Common myeloid progenitor, CD34-positive (primary cell): ENCODE measurements at regions not wholly inside any gene's neighbourhood (a gene's known extent, or its start where the extent isn't known, plus 50 kb on each side); places are given as distances from the start of the nearest gene placed in this dataset.

Source experiments
- CTCF ChIA-PET: fragments of 350-600 bp; sonication (Branson Sonifier 250); formaldehyde crosslinking; loops from one replicate; lab custom pipeline; 2021; ENCODE audit warnings: antibody characterized with exemption; lab: Charles Lee
- POLR2A ChIA-PET: fragments of 350-600 bp; sonication (Branson Sonifier 250); formaldehyde crosslinking; loops from one replicate; lab custom pipeline; 2021; ENCODE audit warnings: antibody characterized with exemption; lab: Charles Lee
- DNase-seq, 3 donors: peaks; one replicate each; pipeline versions ENCODE4 v3.0.0 to v3.0.0-alpha.2; 2013
- H3K27ac ChIP-seq, 2 experiments: 1 replicate in 1 of 2; 2 replicates in 1 of 2; pipeline ENCODE4 v1.7.0; 2013; ENCODE audit warnings: inconsistent platforms in 2 of 2, low read length in 2 of 2, mild to moderate bottlenecking in 2 of 2, low read depth in 1 of 2, moderate library complexity in 1 of 2; ENCODE audit not compliant: severe bottlenecking in 2 of 2, insufficient read depth in 1 of 2, poor library complexity in 1 of 2
- H3K27me3 ChIP-seq, 5 experiments: replicated peaks in 2 of 5; 1 replicate in 3 of 5; 2 replicates in 2 of 5; pipeline versions ENCODE4 v1.6.1 to v1.7.0; 2013; ENCODE audit warnings: low read length in 4 of 5, mild to moderate bottlenecking in 2 of 5, moderate library complexity in 2 of 5, inconsistent platforms in 1 of 5; ENCODE audit not compliant: insufficient read depth in 5 of 5, control insufficient read depth in 4 of 5
- H3K36me3 ChIP-seq, 4 experiments: 1 replicate in 2 of 4; 2 replicates in 2 of 4; pipeline versions ENCODE4 v1.6.1 to v1.7.0; 2013; ENCODE audit warnings: low read length in 3 of 4, control low read depth in 1 of 4, mild to moderate bottlenecking in 1 of 4; ENCODE audit not compliant: control insufficient read depth in 4 of 4, insufficient read depth in 4 of 4
- H3K4me1 ChIP-seq, 4 experiments: 1 replicate in 3 of 4; 2 replicates in 1 of 4; pipeline versions ENCODE4 v1.6.1 to v1.7.1; 2013; ENCODE audit warnings: low read length in 3 of 4, mild to moderate bottlenecking in 3 of 4, control low read depth in 1 of 4, inconsistent platforms in 1 of 4, moderate library complexity in 1 of 4; ENCODE audit not compliant: control insufficient read depth in 4 of 4, insufficient read depth in 4 of 4; ENCODE audit errors: control extremely low read depth in 1 of 4
- H3K4me3 ChIP-seq, 7 experiments: 1 replicate in 4 of 7; 2 replicates in 3 of 7; pipeline versions ENCODE4 v1.5.1 to v1.7.0; 2013; ENCODE audit warnings: mild to moderate bottlenecking in 7 of 7, low read length in 6 of 7, moderate library complexity in 6 of 7, inconsistent platforms in 2 of 7, low read depth in 2 of 7, control low read depth in 1 of 7; ENCODE audit not compliant: insufficient read depth in 4 of 7, control insufficient read depth in 1 of 7; ENCODE audit errors: extremely low read depth in 1 of 7
- H3K9me3 ChIP-seq, 5 experiments: 1 replicate in 4 of 5; 2 replicates in 1 of 5; pipeline versions ENCODE4 v1.6.1 to v1.7.1; 2013; ENCODE audit warnings: low read length in 4 of 5, mild to moderate bottlenecking in 2 of 5, inconsistent platforms in 1 of 5, low read depth in 1 of 5, moderate library complexity in 1 of 5; ENCODE audit not compliant: control insufficient read depth in 4 of 5, insufficient read depth in 2 of 5; ENCODE audit errors: control extremely low read depth in 1 of 5
- WGBS: methylation state at CpG from one replicate; pipeline ENCODE4 v1.1.5; 2013; ENCODE audit not compliant: insufficient coverage; 5-methylcytosine and 5-hydroxymethylcytosine counted together

DNA sequence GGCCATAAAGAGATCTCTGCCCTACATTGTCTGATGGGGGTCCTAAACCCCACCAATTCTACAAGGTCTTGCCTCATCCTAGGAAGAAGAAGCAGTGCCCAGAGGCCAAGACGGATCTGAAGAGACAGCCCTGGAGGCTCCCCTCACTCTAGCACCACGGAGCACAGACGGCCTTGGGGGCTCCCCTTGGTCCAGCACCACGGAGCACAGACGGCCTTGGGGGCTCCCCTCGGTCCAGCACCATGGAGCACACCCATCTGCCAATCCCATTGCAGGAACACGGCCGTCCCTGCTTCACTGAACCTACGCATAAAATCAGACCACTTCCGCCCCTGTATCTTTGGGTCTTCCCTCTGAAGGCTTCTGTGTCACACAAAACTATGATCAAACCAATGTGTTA lies 215.1 kb upstream of the SALL3 start:
- Histone ChIP-seq H3K27ac (no peak overlapping the region), H3K36me3 (no peaks in the 10 kb centered on the region), H3K9me3 (peaks cover 0 to 6% (median 0%) of the 10 kb centered on the region in 5 experiments), H3K4me1 (no peaks in the 10 kb centered on the region), H3K4me3 (no peak overlapping the region), H3K27me3 (peaks cover 0 to 22% (median 6%) of the 10 kb centered on the region in 5 experiments)
- DNase-seq, result no peak
- POLR2A ChIA-PET, result no interaction called here
- CTCF ChIA-PET, result no interaction called here
- 92% methylated on average over 9 of the region's 10 CpGs for WGBS

- CTCF ChIA-PET, result no interaction called here
- WGBS, result 86% methylated on average over 9 of the region's 12 CpGs
- no peak for DNase-seq
- no peaks in the 10 kb centered on the region for H3K4me1 ChIP-seq
- peaks cover 0 to 6% (median 0%) of the 10 kb centered on the region in 5 experiments for H3K9me3 ChIP-seq
- no peaks in the 10 kb centered on the region for H3K36me3 ChIP-seq
- no peak overlapping the region for H3K27ac ChIP-seq
- no peak overlapping the region for H3K4me3 ChIP-seq
- POLR2A ChIA-PET, result no interaction called here
- peaks cover 0 to 26% (median 7%) of the 10 kb centered on the region in 5 experiments for H3K27me3 ChIP-seq
Observed at GRCh38 chr18:78765142-78765541, 214.5 kb upstream of the SALL3 start.

- WGBS, result 91% methylated on average over 17 of the region's 23 CpGs
- no peak for DNase-seq
- H3K4me3 ChIP-seq, result no peak overlapping the region
- no peaks in the 10 kb centered on the region for H3K36me3 ChIP-seq
- H3K27me3 ChIP-seq, result peaks cover 0 to 32% (median 7%) of the 10 kb centered on the region in 5 experiments
- H3K27ac ChIP-seq, result no peak overlapping the region
- peaks cover 0 to 6% (median 0%) of the 10 kb centered on the region in 5 experiments for H3K9me3 ChIP-seq
- no peaks in the 10 kb centered on the region for H3K4me1 ChIP-seq
- POLR2A ChIA-PET, result no interaction called here
- CTCF ChIA-PET, result no interaction called here
Observed at GRCh38 chr18:78765637-78766281, 213.9 kb upstream of the SALL3 start.

GRCh38 chr18:78766651-78767533 lies 212.7 kb upstream of the SALL3 start:
- H3K36me3 ChIP-seq, result no peaks in the 10 kb centered on the region
- 92% methylated on average over 29 of the region's 31 CpGs for WGBS
- no peak overlapping the region for H3K27ac ChIP-seq
- ChIA-PET POLR2A (no interaction called here), CTCF (interaction anchor here (0.6 kb wide), 1 partner anchor 141 kb away, joined by 3 read pairs; no protein-coding TSS in a partner anchor)
- no peaks in the 10 kb centered on the region for H3K4me1 ChIP-seq
- H3K9me3 ChIP-seq, result peaks cover 0 to 6% (median 0%) of the 10 kb centered on the region in 5 experiments
- H3K4me3 ChIP-seq, result no peak overlapping the region
- DNase-seq, result no peak
- peaks cover 0 to 34% (median 7%) of the 10 kb centered on the region in 5 experiments for H3K27me3 ChIP-seq

DNA sequence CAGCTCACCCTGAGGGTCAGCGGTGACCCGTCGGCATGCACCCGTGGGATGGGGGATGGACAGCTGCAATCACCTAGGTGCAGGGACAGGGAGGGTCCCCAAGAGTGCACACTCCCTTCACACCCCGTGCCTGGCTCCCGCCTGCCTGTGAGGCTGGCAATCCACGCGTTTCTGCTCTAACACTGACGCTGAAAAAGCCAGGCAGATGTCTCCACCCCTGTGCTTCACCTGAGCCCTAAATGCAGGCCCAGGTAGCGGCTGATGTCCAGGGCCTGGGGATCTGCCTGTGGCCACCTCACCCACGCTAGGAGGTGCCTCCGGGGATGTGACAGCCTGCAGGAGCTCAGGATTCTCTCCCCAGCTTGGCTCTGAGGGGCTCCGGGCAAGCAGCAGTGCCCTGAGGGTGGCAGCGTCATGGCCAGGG lies 212.0 kb upstream of the SALL3 start:
- no peaks in the 10 kb centered on the region for H3K36me3 ChIP-seq
- H3K27ac ChIP-seq, result no peak overlapping the region
- no peak for DNase-seq
- POLR2A ChIA-PET, result no interaction called here
- WGBS, result 96% methylated on average over 14 of the region's 14 CpGs
- no peaks in the 10 kb centered on the region for H3K4me1 ChIP-seq
- peaks cover 0 to 2% (median 0%) of the 10 kb centered on the region in 5 experiments for H3K9me3 ChIP-seq
- peaks cover 0 to 34% (median 7%) of the 10 kb centered on the region in 5 experiments for H3K27me3 ChIP-seq
- H3K4me3 ChIP-seq, result no peak overlapping the region
- CTCF ChIA-PET, result no interaction called here

DNA sequence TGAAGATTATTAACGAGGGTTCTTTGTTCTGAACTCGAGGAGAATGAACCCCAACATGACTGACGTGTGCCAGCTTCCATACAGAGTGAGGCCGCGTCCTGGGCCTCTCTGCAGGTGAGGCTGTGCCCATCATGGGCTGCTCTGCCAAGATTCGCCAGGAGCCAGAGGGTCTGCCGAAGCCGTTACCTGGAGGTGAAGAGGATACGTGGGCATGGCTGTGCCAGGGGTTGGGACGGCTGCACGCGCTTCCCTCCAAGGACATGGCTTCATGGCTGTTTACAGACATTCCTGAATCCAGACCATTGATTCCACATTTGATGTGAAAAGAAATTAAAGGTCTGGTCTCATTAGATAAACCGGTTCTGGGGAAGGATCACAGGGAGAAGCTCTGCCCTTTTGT lies 211.4 kb upstream of the SALL3 start:
- ChIA-PET CTCF (no interaction called here), POLR2A (no interaction called here)
- 95% methylated on average over 13 of the region's 13 CpGs for WGBS
- Histone ChIP-seq H3K27me3 (peaks cover 0 to 34% (median 7%) of the 10 kb centered on the region in 5 experiments), H3K36me3 (no peaks in the 10 kb centered on the region), H3K4me1 (no peaks in the 10 kb centered on the region), H3K27ac (no peak overlapping the region), H3K9me3 (no peaks in the 10 kb centered on the region), H3K4me3 (no peak overlapping the region)
- DNase-seq, result no peak
